Stimulated activated memory B cell treated with anti-CD40 and anti-IgM and Interleukin-4, amounts not matched to agents 10 μg/mL and 1 μg/mL and 100 μg/mL, for 72 hours (primary cell): ENCODE measurements at regions not wholly inside any gene's neighbourhood (a gene's known extent, or its start where the extent isn't known, plus 50 kb on each side); places are given as distances from the start of the nearest gene placed in this dataset.
A peak's percentile ranks its signal among the peaks of the same experiment; 100 is the strongest.

Experiments used
- ATAC-seq: fragments of 150-1000 bp; cut with Tn5 transposase; 2 replicates; pipeline ENCODE4 v1.10.0; 2021
- H3K27ac Mint-ChIP-seq: one replicate; pipeline ENCODE4 v1.8.0; 2022; ENCODE audit warnings: mild to moderate bottlenecking, mixed read lengths
- H3K27me3 Mint-ChIP-seq: one replicate; pipeline ENCODE4 v1.8.0; 2022; ENCODE audit warnings: mixed read lengths
- H3K36me3 Mint-ChIP-seq: one replicate; pipeline ENCODE4 v1.8.0; 2022; ENCODE audit warnings: mixed read lengths
- H3K4me1 Mint-ChIP-seq: one replicate; pipeline ENCODE4 v1.8.0; 2022; ENCODE audit warnings: mixed read lengths
- H3K4me3 Mint-ChIP-seq: one replicate; pipeline ENCODE4 v1.8.0; 2022; ENCODE audit warnings: mild to moderate bottlenecking, moderate library complexity, mixed read lengths
- H3K9me3 Mint-ChIP-seq: one replicate; pipeline ENCODE4 v1.8.0; 2022; ENCODE audit warnings: mixed read lengths

GRCh38 chr1:81679942-81680341 lies 120.8 kb upstream of the ADGRL2 start:
- H3K27me3 Mint-ChIP-seq: no peaks in the 10 kb centered on the region
- H3K4me3 Mint-ChIP-seq: no peak overlapping the region
- H3K36me3 Mint-ChIP-seq: no peaks in the 10 kb centered on the region
- ATAC-seq: no peak
- no peaks in the 10 kb centered on the region for H3K9me3 Mint-ChIP-seq
- no peak overlapping the region for H3K27ac Mint-ChIP-seq
- H3K4me1 Mint-ChIP-seq: no peaks in the 10 kb centered on the region

- no peak for ATAC-seq
- H3K4me1 Mint-ChIP-seq: no peaks in the 10 kb centered on the region
- no peaks in the 10 kb centered on the region for H3K36me3 Mint-ChIP-seq
- no peaks in the 10 kb centered on the region for H3K9me3 Mint-ChIP-seq
- no peaks in the 10 kb centered on the region for H3K27me3 Mint-ChIP-seq
- H3K27ac Mint-ChIP-seq: no peak overlapping the region
- no peak overlapping the region for H3K4me3 Mint-ChIP-seq
These were observed 122.0 kb upstream of the ADGRL2 start for GRCh38 chr1:81678779-81679178.

GRCh38 chr1:81672766-81673165 lies 128.0 kb upstream of the ADGRL2 start:
- no peak overlapping the region for H3K27ac Mint-ChIP-seq
- no peaks in the 10 kb centered on the region for H3K4me1 Mint-ChIP-seq
- H3K27me3 Mint-ChIP-seq: no peaks in the 10 kb centered on the region
- no peak overlapping the region for H3K4me3 Mint-ChIP-seq
- no peaks in the 10 kb centered on the region for H3K9me3 Mint-ChIP-seq
- no peak for ATAC-seq
- no peaks in the 10 kb centered on the region for H3K36me3 Mint-ChIP-seq

GRCh38 chr1:81671038-81671437 lies 129.7 kb upstream of the ADGRL2 start:
- Mint-ChIP-seq H3K27me3 (no peaks in the 10 kb centered on the region), H3K9me3 (no peaks in the 10 kb centered on the region), H3K36me3 (no peaks in the 10 kb centered on the region), H3K4me1 (no peaks in the 10 kb centered on the region), H3K4me3 (no peak overlapping the region), H3K27ac (no peak overlapping the region)
- ATAC-seq: no peak

- Mint-ChIP-seq H3K36me3 (no peaks in the 10 kb centered on the region), H3K4me1 (no peaks in the 10 kb centered on the region), H3K4me3 (no peak overlapping the region), H3K27me3 (no peaks in the 10 kb centered on the region), H3K9me3 (no peaks in the 10 kb centered on the region), H3K27ac (no peak overlapping the region)
- ATAC-seq: peak; percentile 22
These were observed 130.4 kb upstream of the ADGRL2 start for GRCh38 chr1:81670286-81670685.

GRCh38 chr1:81666586-81666985 lies 134.1 kb upstream of the ADGRL2 start:
- Mint-ChIP-seq H3K9me3 (no peaks in the 10 kb centered on the region), H3K27me3 (no peaks in the 10 kb centered on the region), H3K4me1 (no peaks in the 10 kb centered on the region), H3K4me3 (no peak overlapping the region), H3K27ac (no peak overlapping the region), H3K36me3 (no peaks in the 10 kb centered on the region)
- no peak for ATAC-seq

GRCh38 chr1:81664341-81664740 lies 136.4 kb upstream of the ADGRL2 start:
- H3K9me3 Mint-ChIP-seq: no peaks in the 10 kb centered on the region
- H3K36me3 Mint-ChIP-seq: no peaks in the 10 kb centered on the region
- no peaks in the 10 kb centered on the region for H3K27me3 Mint-ChIP-seq
- ATAC-seq: no peak
- H3K4me3 Mint-ChIP-seq: no peak overlapping the region
- no peak overlapping the region for H3K27ac Mint-ChIP-seq
- H3K4me1 Mint-ChIP-seq: no peaks in the 10 kb centered on the region

DNA sequence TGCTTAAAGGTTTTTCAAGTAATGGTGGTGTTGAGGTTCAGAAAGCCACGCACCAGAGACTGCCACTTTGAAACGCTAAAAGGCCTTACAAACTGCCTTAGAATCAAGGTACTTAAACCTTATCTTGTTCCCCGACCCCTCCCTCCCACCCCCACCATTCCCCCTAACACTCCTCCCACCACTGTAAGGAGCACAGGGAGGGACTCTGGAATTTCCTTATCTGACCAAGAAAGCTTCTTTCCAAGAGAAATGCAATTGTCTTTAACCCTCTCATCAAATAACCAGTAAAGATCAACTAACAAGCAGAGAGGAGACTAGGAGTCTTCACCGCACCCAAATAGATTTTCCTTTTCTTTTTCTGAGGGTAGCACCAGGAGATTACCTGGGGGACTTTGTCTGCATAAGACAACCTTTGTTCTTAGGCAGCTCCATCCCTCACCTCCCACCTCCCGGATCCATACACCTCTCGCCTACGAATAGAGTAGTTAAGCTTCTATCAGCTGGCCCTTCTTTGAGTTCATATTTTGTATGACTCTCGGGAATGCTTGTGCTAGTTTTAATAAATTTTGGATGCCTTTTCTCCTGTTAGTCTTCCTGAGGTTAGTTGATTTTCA lies 137.7 kb upstream of the ADGRL2 start:
- no peaks in the 10 kb centered on the region for H3K27me3 Mint-ChIP-seq
- ATAC-seq: no peak
- H3K36me3 Mint-ChIP-seq: no peaks in the 10 kb centered on the region
- no peak overlapping the region for H3K4me3 Mint-ChIP-seq
- H3K27ac Mint-ChIP-seq: no peak overlapping the region
- no peaks in the 10 kb centered on the region for H3K4me1 Mint-ChIP-seq
- no peaks in the 10 kb centered on the region for H3K9me3 Mint-ChIP-seq

DNA sequence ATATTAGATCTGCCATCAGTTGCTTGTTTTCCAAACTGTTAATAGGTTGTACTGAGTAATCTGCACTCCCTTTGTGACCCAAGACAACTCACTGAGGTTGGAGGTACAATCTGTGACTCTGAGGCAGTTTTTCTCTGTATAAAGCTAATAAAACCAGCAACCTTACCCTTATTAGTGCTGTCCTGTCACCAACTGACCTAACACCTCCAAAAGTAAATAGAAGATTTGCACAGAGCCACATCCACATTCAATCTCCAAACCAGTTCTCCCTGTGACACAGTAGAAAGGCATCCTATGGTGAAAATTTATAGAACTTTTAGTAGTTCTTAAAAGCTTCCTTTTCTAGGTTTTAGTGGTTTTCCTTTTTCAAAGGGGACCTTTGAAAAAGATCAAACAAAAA lies 140.4 kb upstream of the ADGRL2 start:
- Mint-ChIP-seq H3K36me3 (no peaks in the 10 kb centered on the region), H3K9me3 (no peaks in the 10 kb centered on the region), H3K4me3 (no peak overlapping the region), H3K27me3 (no peaks in the 10 kb centered on the region), H3K4me1 (no peaks in the 10 kb centered on the region), H3K27ac (no peak overlapping the region)
- no peak for ATAC-seq

GRCh38 chr1:81654657-81655056 lies 146.1 kb upstream of the ADGRL2 start:
- H3K36me3 Mint-ChIP-seq: no peaks in the 10 kb centered on the region
- no peaks in the 10 kb centered on the region for H3K9me3 Mint-ChIP-seq
- no peak overlapping the region for H3K4me3 Mint-ChIP-seq
- no peak overlapping the region for H3K27ac Mint-ChIP-seq
- H3K27me3 Mint-ChIP-seq: no peaks in the 10 kb centered on the region
- no peak for ATAC-seq
- H3K4me1 Mint-ChIP-seq: no peaks in the 10 kb centered on the region

- H3K9me3 Mint-ChIP-seq: no peaks in the 10 kb centered on the region
- no peaks in the 10 kb centered on the region for H3K36me3 Mint-ChIP-seq
- H3K27me3 Mint-ChIP-seq: no peaks in the 10 kb centered on the region
- no peak overlapping the region for H3K27ac Mint-ChIP-seq
- no peak overlapping the region for H3K4me3 Mint-ChIP-seq
- ATAC-seq: no peak
- no peaks in the 10 kb centered on the region for H3K4me1 Mint-ChIP-seq
These were observed 146.6 kb upstream of the ADGRL2 start for GRCh38 chr1:81654147-81654546.

DNA sequence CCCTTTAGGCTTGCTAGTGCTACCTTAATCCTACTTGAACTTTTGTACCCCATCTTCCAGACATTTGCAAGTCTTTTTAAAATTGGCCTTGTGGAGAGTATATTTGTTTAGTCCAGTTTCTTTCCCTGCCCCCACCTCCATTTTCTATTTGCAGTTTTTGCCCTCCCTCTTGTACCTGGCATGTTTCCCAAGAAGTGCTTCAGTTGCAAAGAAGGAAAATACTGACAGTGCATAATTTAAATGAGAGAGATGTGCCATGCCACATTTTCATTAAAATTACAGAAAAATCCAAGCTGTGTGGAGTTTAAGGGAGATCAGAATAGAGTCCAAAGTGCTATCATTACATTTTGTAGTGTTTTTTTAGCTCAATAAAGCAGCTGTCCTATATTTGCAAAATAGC lies 150.0 kb upstream of the ADGRL2 start:
- ATAC-seq: no peak
- H3K36me3 Mint-ChIP-seq: no peaks in the 10 kb centered on the region
- H3K27me3 Mint-ChIP-seq: no peaks in the 10 kb centered on the region
- no peak overlapping the region for H3K27ac Mint-ChIP-seq
- no peak overlapping the region for H3K4me3 Mint-ChIP-seq
- H3K4me1 Mint-ChIP-seq: no peaks in the 10 kb centered on the region
- H3K9me3 Mint-ChIP-seq: no peaks in the 10 kb centered on the region

DNA sequence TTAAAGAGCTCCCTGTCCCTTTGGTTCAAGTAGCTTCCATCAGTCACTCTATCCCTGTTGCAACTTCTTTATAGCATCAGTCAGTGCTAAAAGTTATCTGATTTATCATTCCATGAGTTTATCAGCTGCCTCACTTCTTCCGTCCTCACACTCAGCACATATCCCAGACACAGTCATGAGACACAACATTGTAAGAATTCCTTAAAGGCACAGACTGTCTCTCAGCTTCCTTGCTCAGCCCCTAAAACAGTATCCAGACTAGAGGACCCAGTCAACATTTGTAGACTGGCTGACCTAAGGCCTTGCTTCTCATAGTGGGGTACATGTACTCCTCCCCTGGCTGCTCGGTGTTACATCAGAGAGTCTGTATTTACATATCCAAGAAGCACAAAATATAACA lies 164.9 kb upstream of the ADGRL2 start:
- H3K36me3 Mint-ChIP-seq: no peaks in the 10 kb centered on the region
- H3K27me3 Mint-ChIP-seq: no peaks in the 10 kb centered on the region
- no peak overlapping the region for H3K27ac Mint-ChIP-seq
- no peak for ATAC-seq
- H3K9me3 Mint-ChIP-seq: peaks cover 8% of the 10 kb centered on the region
- H3K4me3 Mint-ChIP-seq: no peak overlapping the region
- H3K4me1 Mint-ChIP-seq: no peaks in the 10 kb centered on the region

DNA sequence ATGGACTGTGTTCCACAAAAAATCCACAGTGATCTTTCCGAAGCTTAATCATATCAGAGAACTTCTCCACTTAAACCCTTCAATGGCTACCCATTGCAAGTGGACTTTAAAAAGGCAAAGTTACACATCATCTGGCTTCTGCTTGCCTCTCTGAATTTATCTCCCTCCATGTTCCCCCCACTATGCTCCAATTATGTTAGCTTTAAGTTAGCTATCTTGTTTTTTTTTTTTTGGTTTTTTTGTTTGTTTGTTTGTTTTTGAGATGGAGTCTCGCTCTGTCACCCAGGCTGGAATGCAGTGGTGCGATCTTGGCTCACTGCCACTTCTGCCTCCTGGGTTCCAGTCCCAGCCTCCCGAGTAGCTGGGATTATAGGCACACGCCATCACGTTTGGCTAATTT lies 166.4 kb upstream of the ADGRL2 start:
- ATAC-seq: no peak
- Mint-ChIP-seq H3K27ac (no peak overlapping the region), H3K4me1 (no peaks in the 10 kb centered on the region), H3K27me3 (no peaks in the 10 kb centered on the region), H3K9me3 (peaks cover 8% of the 10 kb centered on the region), H3K4me3 (no peak overlapping the region), H3K36me3 (no peaks in the 10 kb centered on the region)

- no peak overlapping the region for H3K27ac Mint-ChIP-seq
- ATAC-seq: no peak
- no peaks in the 10 kb centered on the region for H3K4me1 Mint-ChIP-seq
- H3K27me3 Mint-ChIP-seq: no peaks in the 10 kb centered on the region
- H3K9me3 Mint-ChIP-seq: no peaks in the 10 kb centered on the region
- no peaks in the 10 kb centered on the region for H3K36me3 Mint-ChIP-seq
- H3K4me3 Mint-ChIP-seq: no peak overlapping the region
These were observed 181.6 kb upstream of the ADGRL2 start for GRCh38 chr1:81619156-81619555.

DNA sequence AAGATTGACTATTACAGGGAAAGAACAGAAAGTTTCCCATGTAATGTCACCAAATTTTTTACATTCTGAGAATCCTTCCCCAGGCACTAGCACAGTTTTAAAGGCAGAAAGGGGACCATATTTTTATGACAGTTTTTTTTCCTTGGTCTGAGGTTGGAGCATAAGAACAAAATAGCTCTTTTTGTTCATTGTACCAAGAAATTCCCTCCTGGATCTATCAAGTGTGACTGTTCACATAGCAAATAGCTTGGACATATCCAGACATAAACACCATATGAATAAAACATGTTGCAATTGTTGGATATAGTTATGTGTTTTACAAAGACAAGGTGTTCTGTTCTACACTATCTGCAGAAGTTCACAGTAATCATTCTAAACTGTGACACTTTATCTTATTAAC lies 182.4 kb upstream of the ADGRL2 start:
- H3K9me3 Mint-ChIP-seq: no peaks in the 10 kb centered on the region
- ATAC-seq: no peak
- H3K4me3 Mint-ChIP-seq: no peak overlapping the region
- no peaks in the 10 kb centered on the region for H3K4me1 Mint-ChIP-seq
- H3K27ac Mint-ChIP-seq: no peak overlapping the region
- H3K36me3 Mint-ChIP-seq: no peaks in the 10 kb centered on the region
- no peaks in the 10 kb centered on the region for H3K27me3 Mint-ChIP-seq
